ENCODE measurements at regions not wholly inside any gene's neighbourhood (a gene's known extent, or its start where the extent isn't known, plus 50 kb on each side); places are given as distances from the start of the nearest gene placed in this dataset.

- CTCF ChIA-PET = no interaction called here
- Mint-ChIP-seq H3K4me1 (ENCODE audit: low read depth) (no peaks in the 10 kb centered on the region), H3K27me3 (peaks cover 16% of the 10 kb centered on the region), H3K36me3 (ENCODE audit: low read depth) (no peaks in the 10 kb centered on the region), H3K4me3 (no peak overlapping the region), H3K9me3 (no peaks in the 10 kb centered on the region), H3K27ac (no peak overlapping the region)
- TF ChIP-seq, protein P1, sequence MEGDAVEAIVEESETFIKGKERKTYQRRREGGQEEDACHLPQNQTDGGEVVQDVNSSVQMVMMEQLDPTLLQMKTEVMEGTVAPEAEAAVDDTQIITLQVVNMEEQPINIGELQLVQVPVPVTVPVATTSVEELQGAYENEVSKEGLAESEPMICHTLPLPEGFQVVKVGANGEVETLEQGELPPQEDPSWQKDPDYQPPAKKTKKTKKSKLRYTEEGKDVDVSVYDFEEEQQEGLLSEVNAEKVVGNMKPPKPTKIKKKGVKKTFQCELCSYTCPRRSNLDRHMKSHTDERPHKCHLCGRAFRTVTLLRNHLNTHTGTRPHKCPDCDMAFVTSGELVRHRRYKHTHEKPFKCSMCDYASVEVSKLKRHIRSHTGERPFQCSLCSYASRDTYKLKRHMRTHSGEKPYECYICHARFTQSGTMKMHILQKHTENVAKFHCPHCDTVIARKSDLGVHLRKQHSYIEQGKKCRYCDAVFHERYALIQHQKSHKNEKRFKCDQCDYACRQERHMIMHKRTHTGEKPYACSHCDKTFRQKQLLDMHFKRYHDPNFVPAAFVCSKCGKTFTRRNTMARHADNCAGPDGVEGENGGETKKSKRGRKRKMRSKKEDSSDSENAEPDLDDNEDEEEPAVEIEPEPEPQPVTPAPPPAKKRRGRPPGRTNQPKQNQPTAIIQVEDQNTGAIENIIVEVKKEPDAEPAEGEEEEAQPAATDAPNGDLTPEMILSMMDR (IDR thresholded peaks at IDR 0.05) = no peak
- Histone ChIP-seq H3K36me3 (ENCODE audit: insufficient read depth, low read length) (no peaks in the 10 kb centered on the region), H3K27me3 (ENCODE audit: control insufficient read depth in 1 of 2, insufficient read depth in 2 of 2, low read length in 2 of 2) (peaks cover 0 to 21% of the 10 kb centered on the region in 2 experiments), H3K27ac (ENCODE audit: low read depth in 1 of 2, low read length in 2 of 2) (no peak overlapping the region), H3K9me3 (ENCODE audit: control insufficient read depth in 1 of 2, insufficient read depth in 1 of 2, low read length in 2 of 2) (peaks cover 0 to 12% of the 10 kb centered on the region in 2 experiments), H3K4me3 (ENCODE audit: low read length) (no peak overlapping the region), H3K4me1 (ENCODE audit: insufficient read depth, low read length) (no peaks in the 10 kb centered on the region)
- POLR2A ChIA-PET = no interaction called here
- intact Hi-C loops (cut with DNase I, micrococcal nuclease) = no loop called here
- DNase-seq (no peak), ATAC-seq (ENCODE audit: poor library complexity) (no peak)
Observed at GRCh38 chr17:74115586-74115985, 87.9 kb upstream of the RPL38 start.

DNA sequence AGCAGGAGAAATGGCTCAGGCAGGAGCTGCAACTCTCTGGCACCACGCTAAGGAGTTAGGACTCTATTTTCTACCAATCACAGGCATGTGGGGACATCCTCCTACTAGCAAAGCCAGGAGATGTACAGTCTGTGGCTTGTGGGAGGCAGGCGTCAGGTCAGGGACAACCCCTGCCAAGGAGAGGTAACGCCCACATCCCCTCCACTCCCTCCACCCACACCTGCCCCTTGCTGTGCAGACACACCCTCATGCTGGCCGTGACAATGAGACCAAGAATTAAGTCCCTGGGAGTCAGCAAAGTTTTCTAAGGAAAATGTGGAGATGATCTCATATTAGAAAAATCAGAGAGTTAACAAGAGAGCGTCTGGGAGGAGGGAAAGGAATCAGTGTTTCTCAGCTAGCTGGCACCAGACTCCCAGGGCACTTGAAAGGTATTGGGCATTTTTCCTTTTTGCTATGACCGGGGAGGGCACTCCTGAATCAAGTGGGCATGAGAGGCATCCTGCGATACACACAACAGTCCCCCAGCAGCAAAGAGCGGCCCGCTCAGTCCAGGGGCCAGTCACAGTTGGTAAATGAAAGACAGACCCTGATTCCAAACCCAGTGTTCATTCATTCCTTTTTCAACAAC is 87.3 kb upstream of the RPL38 start:
- H3K9me3 Mint-ChIP-seq = no peaks in the 10 kb centered on the region
- H3K27ac Mint-ChIP-seq = no peak overlapping the region
- ChIA-PET POLR2A (no interaction called here), CTCF (no interaction called here)
- no peak for ATAC-seq (ENCODE audit: poor library complexity)
- no peak for DNase-seq
- no peak overlapping the region for H3K4me3 Mint-ChIP-seq
- H3K27me3 ChIP-seq (ENCODE audit: control insufficient read depth in 1 of 2, insufficient read depth in 2 of 2, low read length in 2 of 2) = peaks cover 0 to 21% of the 10 kb centered on the region in 2 experiments
- H3K27ac ChIP-seq (ENCODE audit: low read depth in 1 of 2, low read length in 2 of 2) = no peak overlapping the region
- peaks cover 16% of the 10 kb centered on the region for H3K27me3 Mint-ChIP-seq
- no peaks in the 10 kb centered on the region for H3K4me1 Mint-ChIP-seq (ENCODE audit: low read depth)
- no peaks in the 10 kb centered on the region for H3K36me3 Mint-ChIP-seq (ENCODE audit: low read depth)
- peaks cover 0 to 12% of the 10 kb centered on the region in 2 experiments for H3K9me3 ChIP-seq (ENCODE audit: control insufficient read depth in 1 of 2, insufficient read depth in 1 of 2, low read length in 2 of 2)
- H3K36me3 ChIP-seq (ENCODE audit: insufficient read depth, low read length) = no peaks in the 10 kb centered on the region
- intact Hi-C loops (cut with DNase I, micrococcal nuclease) = no loop called here
- TF ChIP-seq, protein P1 (IDR thresholded peaks at IDR 0.05) = no peak
- no peak overlapping the region for H3K4me3 ChIP-seq (ENCODE audit: low read length)
- H3K4me1 ChIP-seq (ENCODE audit: insufficient read depth, low read length) = no peaks in the 10 kb centered on the region

DNA sequence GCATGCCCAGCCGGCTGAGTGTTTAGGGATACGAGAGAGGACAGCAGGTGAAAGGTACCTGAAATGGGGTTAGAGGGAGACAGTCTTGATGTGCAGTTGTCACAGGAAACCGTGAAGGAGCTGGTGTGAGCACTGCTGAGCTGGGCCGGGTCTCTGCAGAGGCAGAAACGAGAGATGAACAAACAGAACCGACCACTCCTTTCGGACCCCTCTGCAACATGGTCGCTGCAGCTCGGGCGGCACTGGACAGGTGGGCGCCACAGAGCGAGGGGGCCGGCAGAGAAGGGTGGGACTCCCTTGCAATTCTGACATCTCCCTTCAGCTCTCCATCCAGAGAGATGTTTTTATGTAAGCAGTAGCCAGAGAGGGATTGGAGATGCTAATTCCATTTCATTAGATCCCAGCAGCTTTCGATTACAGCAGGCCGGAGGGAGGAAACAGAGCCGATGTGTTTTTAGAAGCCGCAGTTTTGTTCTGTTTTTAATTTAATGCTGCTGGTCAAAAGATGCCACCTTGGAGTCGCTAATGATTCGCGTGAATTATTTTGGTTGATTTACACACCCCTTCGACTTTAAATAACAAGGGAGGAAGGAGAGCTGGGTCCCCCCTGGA is 86.3 kb upstream of the RPL38 start:
- Mint-ChIP-seq H3K27me3 (peaks cover 16% of the 10 kb centered on the region), H3K36me3 (ENCODE audit: low read depth) (no peaks in the 10 kb centered on the region), H3K4me3 (no peak overlapping the region), H3K4me1 (ENCODE audit: low read depth) (no peaks in the 10 kb centered on the region), H3K27ac (no peak overlapping the region), H3K9me3 (no peaks in the 10 kb centered on the region)
- Histone ChIP-seq H3K9me3 (ENCODE audit: control insufficient read depth in 1 of 2, insufficient read depth in 1 of 2, low read length in 2 of 2) (peaks cover 0 to 12% of the 10 kb centered on the region in 2 experiments), H3K27ac (ENCODE audit: low read depth in 1 of 2, low read length in 2 of 2) (no peak overlapping the region), H3K4me1 (ENCODE audit: insufficient read depth, low read length) (no peaks in the 10 kb centered on the region), H3K27me3 (ENCODE audit: control insufficient read depth in 1 of 2, insufficient read depth in 2 of 2, low read length in 2 of 2) (peaks cover 2 to 21% of the 10 kb centered on the region in 2 experiments), H3K4me3 (ENCODE audit: low read length) (no peak overlapping the region), H3K36me3 (ENCODE audit: insufficient read depth, low read length) (no peaks in the 10 kb centered on the region)
- TF ChIP-seq, protein P1 (IDR thresholded peaks at IDR 0.05) = no peak
- DNase-seq = no peak
- CTCF ChIA-PET = no interaction called here
- ATAC-seq (ENCODE audit: poor library complexity) = no peak
- POLR2A ChIA-PET = no interaction called here
- intact Hi-C loops (cut with DNase I, micrococcal nuclease) = no loop called here

Data from CD4-positive, alpha-beta T cell (primary cell).